ENCODE measurements at regions not wholly inside any gene's neighbourhood (a gene's known extent, or its start where the extent isn't known, plus 50 kb on each side); places are given as distances from the start of the nearest gene placed in this dataset.

- H3K4ac ChIP-seq (ENCODE audit: low read depth, low read length): no peak overlapping the region
- H3K56ac ChIP-seq (ENCODE audit: insufficient read length, low read depth, low read length): no peak overlapping the region
- no peak overlapping the region for H4K91ac ChIP-seq (ENCODE audit: insufficient read length, low read depth, low read length)
- no peak overlapping the region for H2AK5ac ChIP-seq (ENCODE audit: insufficient read length, low read length)
- no peak overlapping the region for H4K5ac ChIP-seq (ENCODE audit: insufficient read length, low read depth, low read length)
- no peaks in the 10 kb centered on the region for H4K20me1 ChIP-seq (ENCODE audit: control insufficient read depth, insufficient read depth, insufficient read length)
- H3K18ac ChIP-seq (ENCODE audit: insufficient read length, low read depth, low read length): no peak overlapping the region
- WGBS (ENCODE audit: extremely low coverage, insufficient read length, low lambda C conversion rate): 100% methylated on average over 1 of the region's 1 CpG
- H3T11ph ChIP-seq (ENCODE audit: low read length): no peak overlapping the region
- H3K23ac ChIP-seq (ENCODE audit: insufficient read length, low read depth, low read length): no peak overlapping the region
- no peaks in the 10 kb centered on the region for H3K23me2 ChIP-seq (ENCODE audit: insufficient read length, low read depth, low read length, poor library complexity, severe bottlenecking)
- H2BK12ac ChIP-seq (ENCODE audit: insufficient read length, low read depth, low read length): no peak overlapping the region
- H2AFZ ChIP-seq (ENCODE audit: low read length): no peak overlapping the region
- H3K4me2 ChIP-seq (ENCODE audit: insufficient read depth, insufficient read length, low read length): no peak overlapping the region
- TF ChIP-seq CTCF (conservative IDR thresholded peaks at IDR 0.05): no peak
- H3K36me3 Mint-ChIP-seq (ENCODE audit: insufficient read depth in 1 of 3, low read depth in 3 of 3): no peaks in the 10 kb centered on the region
- H3K9me3 ChIP-seq (ENCODE audit: control insufficient read depth, low read depth, low read length): no peaks in the 10 kb centered on the region
- no peak overlapping the region for H2BK15ac ChIP-seq (ENCODE audit: low read depth, low read length)
- no peaks in the 10 kb centered on the region for H3K27me3 ChIP-seq (ENCODE audit: insufficient read depth, low read length)
- no peak overlapping the region for H3K27ac ChIP-seq (ENCODE audit: insufficient read length, low read depth, low read length)
- H3K14ac ChIP-seq (ENCODE audit: insufficient read depth, low read length): no peak overlapping the region
- H3K27ac Mint-ChIP-seq: no peak overlapping the region
- H4K8ac ChIP-seq (replicated peaks; ENCODE audit: insufficient read length, low read depth, low read length): no peak overlapping the region
- DNase-seq: no peak
- H3K4me1 Mint-ChIP-seq: no peaks in the 10 kb centered on the region
- H3K9me3 Mint-ChIP-seq: no peaks in the 10 kb centered on the region
- no peak overlapping the region for H2BK5ac ChIP-seq (ENCODE audit: insufficient read length, low read length)
- no peak overlapping the region for H2BK20ac ChIP-seq (ENCODE audit: low read depth, low read length, poor library complexity, severe bottlenecking)
- no peaks in the 10 kb centered on the region for H3K4me1 ChIP-seq (ENCODE audit: insufficient read depth, low read length)
- H2BK120ac ChIP-seq (ENCODE audit: low read depth, low read length, poor library complexity, severe bottlenecking): no peak overlapping the region
- H3K79me1 ChIP-seq (ENCODE audit: insufficient read depth, low read depth, low read length, poor library complexity, severe bottlenecking): no peaks in the 10 kb centered on the region
- no peak overlapping the region for H3K9ac ChIP-seq (ENCODE audit: extremely low read depth, insufficient read length, low read length)
- no peaks in the 10 kb centered on the region for H3K79me2 ChIP-seq (ENCODE audit: insufficient read depth, low read length)
- no peaks in the 10 kb centered on the region; the same call in 1 of the 2 replicates for H3K27me3 Mint-ChIP-seq (ENCODE audit: low read depth)
- no peak overlapping the region for H3K4me3 Mint-ChIP-seq
Measured at GRCh38 chr19:34057155-34057554, 115.1 kb upstream of the LSM14A start.

Measured in H9 (cell line).